ENCODE measurements at regions not wholly inside any gene's neighbourhood (a gene's known extent, or its start where the extent isn't known, plus 50 kb on each side); places are given as distances from the start of the nearest gene placed in this dataset.
A peak's percentile ranks its signal among the peaks of the same experiment; 100 is the strongest.

DNA sequence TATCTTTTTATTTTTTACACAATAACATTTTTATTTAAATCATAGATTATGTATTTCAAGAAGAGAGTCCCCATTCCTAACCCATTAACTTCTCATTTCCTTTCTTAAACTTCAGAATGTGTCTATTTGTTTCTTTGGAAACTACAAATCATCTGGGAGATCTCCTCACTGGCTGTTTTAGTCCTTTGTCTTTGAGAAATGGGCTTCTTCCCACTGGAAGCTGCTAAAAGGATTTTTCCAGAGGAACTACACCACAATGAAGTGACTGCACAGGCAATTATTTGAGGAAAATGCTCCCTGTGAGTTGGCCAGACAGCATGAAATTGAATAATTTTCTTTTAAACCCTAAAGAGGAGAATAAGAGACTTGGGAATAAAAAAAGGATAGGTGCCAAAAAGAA, 119.1 kb downstream of the TENT5A start:
- TF ChIP-seq, protein P1, sequence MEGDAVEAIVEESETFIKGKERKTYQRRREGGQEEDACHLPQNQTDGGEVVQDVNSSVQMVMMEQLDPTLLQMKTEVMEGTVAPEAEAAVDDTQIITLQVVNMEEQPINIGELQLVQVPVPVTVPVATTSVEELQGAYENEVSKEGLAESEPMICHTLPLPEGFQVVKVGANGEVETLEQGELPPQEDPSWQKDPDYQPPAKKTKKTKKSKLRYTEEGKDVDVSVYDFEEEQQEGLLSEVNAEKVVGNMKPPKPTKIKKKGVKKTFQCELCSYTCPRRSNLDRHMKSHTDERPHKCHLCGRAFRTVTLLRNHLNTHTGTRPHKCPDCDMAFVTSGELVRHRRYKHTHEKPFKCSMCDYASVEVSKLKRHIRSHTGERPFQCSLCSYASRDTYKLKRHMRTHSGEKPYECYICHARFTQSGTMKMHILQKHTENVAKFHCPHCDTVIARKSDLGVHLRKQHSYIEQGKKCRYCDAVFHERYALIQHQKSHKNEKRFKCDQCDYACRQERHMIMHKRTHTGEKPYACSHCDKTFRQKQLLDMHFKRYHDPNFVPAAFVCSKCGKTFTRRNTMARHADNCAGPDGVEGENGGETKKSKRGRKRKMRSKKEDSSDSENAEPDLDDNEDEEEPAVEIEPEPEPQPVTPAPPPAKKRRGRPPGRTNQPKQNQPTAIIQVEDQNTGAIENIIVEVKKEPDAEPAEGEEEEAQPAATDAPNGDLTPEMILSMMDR (IDR thresholded peaks at IDR 0.05; ENCODE audit: control insufficient read depth, extremely low read depth, insufficient read depth): no peak
- DNase-seq (ENCODE audit: low read depth): no peak
- no peak overlapping the region for H3K4me3 ChIP-seq (ENCODE audit: low read depth, low read length)

DNA sequence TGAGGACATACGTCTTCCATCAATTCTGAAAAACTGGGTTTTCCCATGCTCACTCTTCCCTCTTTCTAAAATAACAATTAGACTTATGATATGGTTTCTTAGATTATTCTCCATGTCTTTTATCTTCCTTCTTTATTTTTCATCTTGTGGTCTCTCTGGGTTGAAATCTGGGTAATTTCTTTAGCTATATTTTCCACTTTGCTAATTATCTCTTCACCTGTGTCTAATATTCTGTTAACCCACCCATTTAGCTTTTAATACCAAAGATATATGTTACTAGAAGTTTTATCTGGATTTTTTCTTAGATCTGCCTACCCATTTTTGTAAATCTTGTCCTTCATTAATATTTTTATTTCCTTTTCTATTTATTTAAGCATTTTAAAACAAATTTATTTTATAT, 121.8 kb downstream of the TENT5A start:
- H3K4me3 ChIP-seq (ENCODE audit: low read depth, low read length): no peak overlapping the region
- DNase-seq (ENCODE audit: low read depth): no peak
- TF ChIP-seq, protein P1 (IDR thresholded peaks at IDR 0.05; ENCODE audit: control insufficient read depth, extremely low read depth, insufficient read depth): no peak

DNA sequence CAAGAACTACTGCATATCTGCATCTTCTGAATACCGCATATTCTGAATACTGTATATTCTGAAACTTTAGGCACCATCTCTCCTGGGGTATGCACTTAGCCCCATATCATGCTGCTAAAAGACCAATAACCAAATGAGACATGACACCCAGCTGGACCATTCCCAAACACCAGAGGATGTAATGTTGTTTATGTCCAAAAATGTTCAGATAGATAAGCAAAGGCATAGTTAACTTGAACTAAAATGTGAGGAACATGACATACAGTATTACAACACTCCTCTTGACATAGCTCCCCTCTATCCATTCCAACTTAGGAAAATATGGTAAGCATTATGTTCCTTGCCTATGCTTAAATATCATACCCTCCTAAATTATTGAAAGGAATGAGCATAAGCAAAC, 127.3 kb downstream of the TENT5A start:
- no peak for DNase-seq (ENCODE audit: low read depth)
- TF ChIP-seq, protein P1 (IDR thresholded peaks at IDR 0.05; ENCODE audit: control insufficient read depth, extremely low read depth, insufficient read depth): no peak
- no peak overlapping the region for H3K4me3 ChIP-seq (ENCODE audit: low read depth, low read length)

DNA sequence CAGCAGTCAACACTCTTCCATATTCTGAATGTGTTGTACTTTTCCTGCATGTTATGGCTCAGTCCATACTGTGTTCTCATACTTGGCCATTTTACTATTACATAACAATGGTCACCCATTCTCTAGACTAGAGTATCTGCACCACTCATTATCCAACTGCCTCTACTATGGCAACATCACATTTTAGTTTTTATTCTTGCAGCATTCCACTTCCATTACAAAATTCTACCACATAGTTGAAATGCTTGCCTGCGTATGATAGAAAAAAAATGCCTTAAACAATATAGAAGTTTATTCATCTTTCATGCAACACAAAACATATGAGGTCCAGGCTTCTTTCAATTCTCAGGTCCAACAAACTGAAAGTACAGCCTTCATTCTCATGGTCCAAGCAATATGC, 128.0 kb downstream of the TENT5A start:
- TF ChIP-seq, protein P1 (IDR thresholded peaks at IDR 0.05; ENCODE audit: control insufficient read depth, extremely low read depth, insufficient read depth): no peak
- no peak for DNase-seq (ENCODE audit: low read depth)
- H3K4me3 ChIP-seq (ENCODE audit: low read depth, low read length): no peak overlapping the region

DNA sequence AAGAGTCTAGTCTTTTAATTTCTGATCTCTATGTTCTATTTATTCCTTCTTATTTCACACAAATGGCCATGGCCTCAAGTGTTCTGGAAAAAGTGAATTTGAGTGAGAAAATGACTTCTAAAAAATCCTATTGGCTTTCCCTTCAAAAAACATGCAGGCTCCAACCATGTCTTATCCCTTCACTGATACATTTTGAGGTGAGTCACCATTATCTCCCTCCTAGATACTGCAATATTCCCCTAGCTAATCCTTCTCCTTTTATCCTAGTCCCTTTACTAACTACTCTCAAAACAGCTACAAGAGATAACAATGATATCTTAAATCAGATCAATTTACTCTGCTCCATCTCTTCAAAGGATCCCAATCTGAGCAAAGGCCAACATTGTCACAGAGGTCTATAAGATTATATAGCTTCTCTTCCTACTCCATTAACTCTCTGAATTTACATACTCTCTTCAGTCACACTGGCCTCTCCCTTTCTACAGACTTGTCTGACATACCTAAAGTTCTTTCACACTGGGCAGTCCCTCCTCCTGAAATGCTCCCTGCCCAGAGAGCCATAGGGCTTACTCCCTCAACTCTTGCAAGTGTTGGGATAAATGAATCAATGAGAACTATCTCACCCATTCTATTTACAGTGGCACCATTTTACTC, 129.2 kb downstream of the TENT5A start:
- H3K4me3 ChIP-seq (ENCODE audit: low read depth, low read length): no peak overlapping the region
- DNase-seq (ENCODE audit: low read depth): no peak
- TF ChIP-seq, protein P1 (IDR thresholded peaks at IDR 0.05; ENCODE audit: control insufficient read depth, extremely low read depth, insufficient read depth): no peak

DNA sequence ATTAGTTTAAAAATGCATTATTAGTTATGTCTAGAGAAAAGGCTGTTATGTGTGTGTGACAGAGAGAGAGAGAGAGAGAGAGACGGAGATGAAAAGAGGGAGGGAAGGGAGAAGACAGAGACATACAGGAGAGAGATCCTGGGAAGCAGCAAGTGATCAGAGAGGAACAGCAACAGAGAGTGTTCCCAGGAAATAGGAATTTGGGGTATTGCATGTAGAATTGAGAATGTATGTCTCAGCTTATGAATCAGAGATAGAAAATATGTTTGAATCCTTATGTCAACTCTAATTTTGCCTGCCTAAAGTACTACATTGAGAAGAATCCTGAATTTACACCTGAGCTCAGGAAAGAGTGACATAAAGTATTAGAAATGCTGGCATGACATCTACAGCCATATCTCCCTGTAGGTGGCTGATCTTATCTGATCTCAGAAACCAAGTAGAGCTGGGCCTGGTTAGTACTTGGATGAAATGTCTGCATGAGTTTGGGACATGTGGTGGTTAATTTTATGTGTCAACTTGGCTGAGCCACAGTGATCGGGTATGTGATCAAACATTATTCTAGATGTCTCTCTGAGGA, 130.6 kb downstream of the TENT5A start:
- H3K4me3 ChIP-seq (ENCODE audit: low read depth, low read length): no peak overlapping the region
- TF ChIP-seq, protein P1 (IDR thresholded peaks at IDR 0.05; ENCODE audit: control insufficient read depth, extremely low read depth, insufficient read depth): no peak
- no peak for DNase-seq (ENCODE audit: low read depth)

DNA sequence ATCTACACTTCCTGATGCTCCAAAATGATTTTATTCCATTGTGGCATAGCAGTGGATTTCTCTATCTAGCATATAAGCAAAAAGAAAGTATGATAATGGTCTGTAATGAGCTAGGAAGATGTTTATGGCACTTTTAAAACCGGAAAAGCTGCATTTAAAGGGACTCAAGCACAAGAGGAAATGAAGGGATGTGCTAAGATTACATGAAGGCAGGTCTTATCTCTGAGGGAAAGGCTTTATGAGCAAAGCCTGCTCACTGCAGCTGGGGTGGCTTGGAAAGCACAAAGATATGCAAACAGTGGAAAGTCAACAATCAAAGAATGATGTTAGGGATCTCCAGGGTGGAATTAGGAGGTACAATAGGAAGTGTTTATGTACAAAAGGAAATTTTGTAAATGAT, 138.2 kb downstream of the TENT5A start:
- peak; percentile 39 for DNase-seq (ENCODE audit: low read depth)
- no peak overlapping the region for H3K4me3 ChIP-seq (ENCODE audit: low read depth, low read length)
- TF ChIP-seq, protein P1 (IDR thresholded peaks at IDR 0.05; ENCODE audit: control insufficient read depth, extremely low read depth, insufficient read depth): no peak

Data from LNCaP clone FGC (cell line).